Gastroesophageal sphincter (tissue), 3 donors: ENCODE measurements at regions not wholly inside any gene's neighbourhood (a gene's known extent, or its start where the extent isn't known, plus 50 kb on each side); places are given as distances from the start of the nearest gene placed in this dataset.

Experiments used
- CTCF ChIP-seq, 4 experiments: fragments of 200-600 bp in 2 of 4; fragments of 450-650 bp in 2 of 4; sonication (generic) in 1 of 4; IDR thresholded peaks; one replicate each; pipeline ENCODE4 v1.5.1; 2017 to 2019; ENCODE audit warnings: antibody characterized with exemption in 4 of 4, mild to moderate bottlenecking in 2 of 4, moderate library complexity in 2 of 4
- EP300 ChIP-seq: sonication (generic); formaldehyde crosslinking; IDR thresholded peaks from one replicate; pipeline ENCODE4 v1.6.1; 2017; ENCODE audit warnings: antibody characterized with exemption, mild to moderate bottlenecking
- POLR2A ChIP-seq, 2 donors: fragments of 450-650 bp; IDR thresholded peaks; one replicate each; pipeline ENCODE4 v1.6.1; 2017; ENCODE audit warnings: antibody characterized with exemption in 2 of 2, mild to moderate bottlenecking in 2 of 2, moderate library complexity in 1 of 2
- POLR2AphosphoS5 ChIP-seq: sonication (generic); formaldehyde crosslinking; IDR thresholded peaks from one replicate; pipeline ENCODE4 v1.6.1; 2017; ENCODE audit warnings: antibody characterized with exemption

GRCh38 chr12:28925719-28926376 is 223.2 kb upstream of the FAR2 start:
- TF ChIP-seq CTCF (IDR thresholded peaks at IDR 0.05) (no peak), POLR2A (IDR thresholded peaks at IDR 0.05) (no peak), EP300 (no peak), POLR2AphosphoS5 (no peak)
